Neural cell (in vitro differentiated cells): ENCODE measurements at regions not wholly inside any gene's neighbourhood (a gene's known extent, or its start where the extent isn't known, plus 50 kb on each side); places are given as distances from the start of the nearest gene placed in this dataset.

Experiments used
- H2AFZ ChIP-seq: fragments of 200-600, 300-800 bp; sonication (generic), shearing (Covaris generic); 2 replicates; pipeline ENCODE4 v1.6.0; 2014; ENCODE audit warnings: low read depth, mild to moderate bottlenecking, antibody characterized with exemption, low read length, moderate library complexity
- H3F3A ChIP-seq: fragments of 200-600 bp; shearing (Covaris generic); 2 replicates; pipeline ENCODE4 v1.6.1; 2016; ENCODE audit warnings: mild to moderate bottlenecking, moderate library complexity, mixed read lengths, antibody characterized with exemption, low read length; ENCODE audit not compliant: insufficient read depth, poor library complexity, severe bottlenecking
- H3K27ac ChIP-seq: fragments of 200-600, 300-800 bp; sonication (generic), shearing (Covaris generic); 2 replicates; pipeline ENCODE4 v1.5.1; 2014; ENCODE audit warnings: mild to moderate bottlenecking, low read length, moderate library complexity
- H3K27me3 ChIP-seq: fragments of 300-800, 200-600 bp; sonication (generic), shearing (Covaris generic); 2 replicates; pipeline ENCODE4 v1.6.0; 2014; ENCODE audit warnings: mild to moderate bottlenecking, low read depth, low read length, moderate library complexity; ENCODE audit not compliant: insufficient read depth
- H3K36me3 ChIP-seq: fragments of 300-800, 200-600 bp; sonication (generic), shearing (Covaris generic); 2 replicates; pipeline ENCODE4 v1.5.1; 2014; ENCODE audit warnings: mild to moderate bottlenecking, antibody characterized with exemption, low read length, moderate library complexity; ENCODE audit not compliant: insufficient read depth
- H3K4me2 ChIP-seq: fragments of 300-800, 200-600 bp; sonication (generic), shearing (Covaris generic); 2 replicates; pipeline ENCODE4 v1.6.0; 2014; ENCODE audit warnings: mild to moderate bottlenecking, low read length
- H3K4me3 ChIP-seq: fragments of 300-800, 200-600 bp; sonication (generic), shearing (Covaris generic); 2 replicates; pipeline ENCODE4 v1.5.1; 2014; ENCODE audit warnings: mild to moderate bottlenecking, low read length, moderate library complexity
- H3K79me2 ChIP-seq: fragments of 200-600 bp; shearing (Covaris generic); replicated peaks from 2 replicates; pipeline ENCODE4 v1.6.0; 2014; ENCODE audit warnings: mild to moderate bottlenecking, low read length, moderate library complexity; ENCODE audit not compliant: insufficient read depth
- H3K9ac ChIP-seq: fragments of 300-800, 200-600 bp; sonication (generic), shearing (Covaris generic); 2 replicates; pipeline ENCODE4 v1.6.1; 2016; ENCODE audit warnings: mild to moderate bottlenecking, low read length, mixed read lengths
- H3K9me2 ChIP-seq: fragments of 200-600 bp; shearing (Covaris generic); 2 replicates; pipeline ENCODE4 v1.6.1; 2016; ENCODE audit warnings: mild to moderate bottlenecking, low read length, mixed read lengths; ENCODE audit not compliant: insufficient read depth
- H3K9me3 ChIP-seq: fragments of 200-600, 300-800 bp; sonication (generic), shearing (Covaris generic); 2 replicates; pipeline ENCODE4 v1.6.1; 2016; ENCODE audit warnings: mild to moderate bottlenecking, mixed run types, low read length, moderate library complexity, mixed read lengths
- H4K20me1 ChIP-seq: fragments of 200-600 bp; shearing (Covaris generic); 2 replicates; pipeline ENCODE4 v1.6.1; 2016; ENCODE audit warnings: mild to moderate bottlenecking, mixed run types; ENCODE audit not compliant: insufficient read depth
- CTCF ChIP-seq: fragments of 450-650 bp; IDR thresholded peaks from 2 replicates; pipeline ENCODE4 v1.5.1; 2014; ENCODE audit warnings: antibody characterized with exemption, mild to moderate bottlenecking, moderate library complexity; ENCODE audit not compliant: poor library complexity, severe bottlenecking
- EP300 ChIP-seq: fragments of 450-650 bp; conservative IDR thresholded peaks from 2 replicates; pipeline ENCODE4 v1.6.1; 2014; ENCODE audit warnings: antibody characterized with exemption, mild to moderate bottlenecking, moderate library complexity; ENCODE audit not compliant: poor library complexity, severe bottlenecking
- EZH2 ChIP-seq: fragments of 200-600, 300-800 bp; shearing (Covaris generic), sonication (generic); IDR thresholded peaks from 2 replicates; pipeline ENCODE4 v1.6.1; 2014; ENCODE audit warnings: antibody characterized with exemption, low read length, borderline replicate concordance, mild to moderate bottlenecking; ENCODE audit not compliant: insufficient read depth, poor library complexity, severe bottlenecking
- MXI1 ChIP-seq: fragments of 450-650 bp; conservative IDR thresholded peaks from 2 replicates; pipeline ENCODE4 v1.6.1; 2014; ENCODE audit warnings: antibody characterized with exemption, mild to moderate bottlenecking; ENCODE audit not compliant: poor library complexity, severe bottlenecking
- POLR2AphosphoS5 ChIP-seq: IDR thresholded peaks from 2 replicates; pipeline ENCODE4 v1.6.1; 2012
- RAD21 ChIP-seq: fragments of 450-650 bp; conservative IDR thresholded peaks from 2 replicates; pipeline ENCODE4 v1.6.1; 2014; ENCODE audit warnings: antibody characterized with exemption, mild to moderate bottlenecking, moderate library complexity
- REST ChIP-seq: IDR thresholded peaks from 2 replicates; pipeline ENCODE4 v1.6.1; 2012; ENCODE audit warnings: borderline replicate concordance
- SMC3 ChIP-seq: fragments of 450-650 bp; conservative IDR thresholded peaks from 2 replicates; pipeline ENCODE4 v1.6.1; 2014; ENCODE audit warnings: antibody characterized with exemption, mild to moderate bottlenecking, moderate library complexity; ENCODE audit not compliant: poor library complexity
- TAF1 ChIP-seq: IDR thresholded peaks from 2 replicates; pipeline ENCODE4 v1.6.1; 2012; ENCODE audit warnings: low read depth

- Histone ChIP-seq H3F3A (no peaks in the 10 kb centered on the region), H3K9me2 (no peaks in the 10 kb centered on the region), H4K20me1 (no peaks in the 10 kb centered on the region), H3K9ac (no peak overlapping the region), H2AFZ (no peak overlapping the region), H3K27me3 (no peaks in the 10 kb centered on the region), H3K36me3 (no peaks in the 10 kb centered on the region), H3K4me2 (no peak overlapping the region), H3K4me3 (no peak overlapping the region), H3K79me2 (no peaks in the 10 kb centered on the region), H3K9me3 (no peaks in the 10 kb centered on the region), H3K27ac (no peak overlapping the region)
- no peak for TF ChIP-seq SMC3
- no peak for TF ChIP-seq EZH2
- TF ChIP-seq TAF1, result no peak
- no peak for TF ChIP-seq CTCF
- TF ChIP-seq MXI1, result no peak
Measured at GRCh38 chr5:17004441-17005106, 68.5 kb upstream of the MYO10 start.

- no peak overlapping the region for H2AFZ ChIP-seq
Measured at GRCh38 chr5:17005107-17005828, 69.2 kb upstream of the MYO10 start.

More at GRCh38 chr5:17005107-17005828, 69.2 kb upstream of the MYO10 start:
- no peak overlapping the region for H3K9ac ChIP-seq
- no peaks in the 10 kb centered on the region for H4K20me1 ChIP-seq
- H3F3A ChIP-seq, result no peaks in the 10 kb centered on the region
- H3K4me3 ChIP-seq, result no peak overlapping the region
- no peaks in the 10 kb centered on the region for H3K79me2 ChIP-seq
- no peak overlapping the region for H3K4me2 ChIP-seq
- no peaks in the 10 kb centered on the region for H3K36me3 ChIP-seq
- no peak overlapping the region for H3K27ac ChIP-seq
- no peaks in the 10 kb centered on the region for H3K9me3 ChIP-seq
- H3K9me2 ChIP-seq, result no peaks in the 10 kb centered on the region
- H3K27me3 ChIP-seq, result no peaks in the 10 kb centered on the region
- TF ChIP-seq MXI1, result no peak
- no peak for TF ChIP-seq TAF1
- TF ChIP-seq EZH2, result no peak
- no peak for TF ChIP-seq RAD21
- TF ChIP-seq EP300, result no peak
- no peak for TF ChIP-seq POLR2AphosphoS5
- TF ChIP-seq REST, result no peak
- TF ChIP-seq SMC3, result no peak
- TF ChIP-seq CTCF, result no peak
